H7 (cell line): ENCODE measurements at regions not wholly inside any gene's neighbourhood (a gene's known extent, or its start where the extent isn't known, plus 50 kb on each side); places are given as distances from the start of the nearest gene placed in this dataset.

ENCODE experiments used
- DNase-seq: peaks from one replicate; pipeline ENCODE4 v3.0.0; 2012
- H3K27me3 ChIP-seq: 2 replicates; pipeline ENCODE4 v1.6.0; 2011; ENCODE audit warnings: mild to moderate bottlenecking, low read length; ENCODE audit not compliant: control insufficient read depth, insufficient read depth
- H3K36me3 ChIP-seq: replicated peaks from 2 replicates; pipeline ENCODE4 v1.5.1; 2011; ENCODE audit warnings: low read length; ENCODE audit not compliant: control insufficient read depth, insufficient read depth
- H3K4me3 ChIP-seq: 2 replicates; pipeline ENCODE4 v1.5.1; 2011; ENCODE audit warnings: low read depth, mild to moderate bottlenecking, control low read depth, low read length, moderate library complexity; ENCODE audit not compliant: insufficient read depth

DNA sequence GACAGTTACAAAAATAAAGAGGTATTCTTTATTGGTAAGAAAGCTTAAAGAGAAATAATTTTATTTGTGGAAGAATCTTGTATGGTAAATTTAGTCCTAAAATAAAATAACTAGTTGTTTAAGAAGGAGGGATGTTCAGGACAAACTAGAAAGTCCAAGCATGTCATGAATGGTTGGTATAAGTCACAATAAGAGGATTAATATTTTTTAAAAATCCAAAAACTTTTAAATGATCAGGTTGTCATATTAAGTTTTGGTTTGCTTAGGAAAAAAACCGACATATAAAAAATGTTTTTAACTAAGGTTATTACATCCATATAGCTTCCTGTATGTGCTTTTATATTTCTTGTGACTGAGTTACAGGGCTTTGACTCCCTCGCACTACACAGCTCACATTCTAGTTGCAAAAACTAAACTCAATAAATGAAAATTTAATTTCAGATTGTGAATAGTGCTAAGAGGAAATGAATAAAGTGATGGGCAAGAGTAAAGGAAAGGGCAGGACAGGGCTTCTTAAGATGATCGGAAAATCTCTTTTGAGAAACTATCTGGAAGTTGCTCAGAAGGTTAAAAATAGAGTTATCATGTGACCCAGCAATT, 80.7 kb upstream of the METAP2 start:
- Histone ChIP-seq H3K27me3 (no peaks in the 10 kb centered on the region), H3K36me3 (no peaks in the 10 kb centered on the region), H3K4me3 (no peak overlapping the region)
- no peak for DNase-seq

GRCh38 chr12:95395696-95396095, 78.3 kb upstream of the METAP2 start:
- DNase-seq = no peak
- H3K27me3 ChIP-seq = no peaks in the 10 kb centered on the region
- H3K4me3 ChIP-seq = no peak overlapping the region
- H3K36me3 ChIP-seq = no peaks in the 10 kb centered on the region

DNA sequence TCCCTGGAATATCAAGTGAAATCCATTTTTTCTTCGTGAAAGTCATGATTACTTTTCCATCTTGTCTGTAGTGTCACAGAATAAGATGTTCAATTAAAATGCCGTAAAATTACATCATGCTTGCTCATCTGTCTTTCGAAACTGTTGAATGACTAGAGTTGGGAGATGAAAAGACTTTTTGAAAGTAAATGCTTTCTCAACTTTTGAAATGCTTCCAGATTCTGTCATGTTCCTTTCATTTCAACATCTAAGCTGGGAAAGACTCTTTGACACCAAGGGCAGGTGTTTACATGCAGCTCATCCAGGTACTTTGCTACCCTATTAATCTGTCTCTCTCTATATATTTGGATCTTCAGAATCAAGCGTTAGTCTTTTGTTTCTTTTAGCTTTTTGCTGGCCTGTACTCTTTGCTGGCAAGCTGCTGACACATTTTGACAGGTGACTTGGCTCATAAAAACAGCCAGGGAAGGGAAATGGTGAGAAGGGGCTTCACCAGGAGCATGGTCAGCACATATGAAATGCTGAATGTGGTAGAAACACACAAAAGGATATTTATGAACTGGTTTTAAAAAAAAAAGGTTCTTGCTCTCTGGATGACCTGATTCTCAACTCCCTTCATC, 77.0 kb upstream of the METAP2 start:
- no peak for DNase-seq

DNA sequence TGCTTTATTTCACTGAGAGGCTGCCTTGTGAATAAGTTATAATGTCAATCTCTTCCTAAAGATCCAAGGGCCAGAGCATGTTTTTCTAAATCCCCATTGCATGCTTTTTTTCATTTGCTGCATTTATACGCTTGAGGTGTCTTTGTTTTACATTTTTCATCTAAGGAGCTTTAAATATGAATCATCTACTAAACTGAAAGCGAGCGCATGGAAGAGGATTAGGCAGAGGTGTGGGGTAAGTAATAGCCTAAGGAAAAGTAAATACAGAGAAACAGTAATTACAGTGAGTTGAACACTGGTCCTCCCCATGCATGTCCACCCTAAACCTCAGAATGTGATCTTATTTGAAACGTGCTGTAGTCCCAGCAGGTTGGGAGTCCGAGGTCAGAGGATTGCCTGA, 76.4 kb upstream of the METAP2 start:
- DNase-seq = no peak
- Histone ChIP-seq H3K36me3 (no peaks in the 10 kb centered on the region), H3K27me3 (no peaks in the 10 kb centered on the region), H3K4me3 (no peak overlapping the region)

More for the DNA sequence above, 77.0 kb upstream of the METAP2 start:
- Histone ChIP-seq H3K4me3 (no peak overlapping the region), H3K27me3 (no peaks in the 10 kb centered on the region), H3K36me3 (no peaks in the 10 kb centered on the region)

GRCh38 chr12:95402096-95402495, 71.9 kb upstream of the METAP2 start:
- no peaks in the 10 kb centered on the region for H3K36me3 ChIP-seq
- no peak overlapping the region for H3K4me3 ChIP-seq
- DNase-seq = peak; percentile 60
- no peaks in the 10 kb centered on the region for H3K27me3 ChIP-seq

GRCh38 chr12:95408201-95408600, 65.8 kb upstream of the METAP2 start:
- H3K27me3 ChIP-seq = no peaks in the 10 kb centered on the region
- no peak for DNase-seq
- H3K36me3 ChIP-seq = no peaks in the 10 kb centered on the region
- no peak overlapping the region for H3K4me3 ChIP-seq

GRCh38 chr12:95411057-95411456, 62.9 kb upstream of the METAP2 start:
- Histone ChIP-seq H3K36me3 (no peaks in the 10 kb centered on the region), H3K27me3 (no peaks in the 10 kb centered on the region), H3K4me3 (no peak overlapping the region)
- DNase-seq = no peak

DNA sequence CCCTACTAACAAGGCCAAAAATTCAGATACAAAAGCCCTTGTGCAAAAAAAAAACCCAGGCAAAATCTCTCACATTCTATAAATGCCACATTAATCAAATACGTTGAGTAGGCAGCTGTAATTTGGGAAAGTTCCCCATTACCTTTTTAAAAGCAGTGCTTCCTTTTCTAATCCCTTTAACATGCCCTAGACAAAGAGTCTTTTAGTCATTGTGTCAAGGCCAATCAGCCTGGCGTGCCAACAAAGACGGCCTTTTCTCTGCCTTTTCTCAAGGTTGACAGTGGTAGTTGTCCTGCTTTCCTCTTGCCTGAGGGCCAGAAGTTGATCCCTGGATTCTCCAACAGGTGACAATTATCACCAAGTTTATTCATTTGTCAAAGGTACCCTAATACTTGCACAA, 62.5 kb upstream of the METAP2 start:
- Histone ChIP-seq H3K36me3 (no peaks in the 10 kb centered on the region), H3K27me3 (no peaks in the 10 kb centered on the region), H3K4me3 (no peak overlapping the region)
- no peak for DNase-seq

DNA sequence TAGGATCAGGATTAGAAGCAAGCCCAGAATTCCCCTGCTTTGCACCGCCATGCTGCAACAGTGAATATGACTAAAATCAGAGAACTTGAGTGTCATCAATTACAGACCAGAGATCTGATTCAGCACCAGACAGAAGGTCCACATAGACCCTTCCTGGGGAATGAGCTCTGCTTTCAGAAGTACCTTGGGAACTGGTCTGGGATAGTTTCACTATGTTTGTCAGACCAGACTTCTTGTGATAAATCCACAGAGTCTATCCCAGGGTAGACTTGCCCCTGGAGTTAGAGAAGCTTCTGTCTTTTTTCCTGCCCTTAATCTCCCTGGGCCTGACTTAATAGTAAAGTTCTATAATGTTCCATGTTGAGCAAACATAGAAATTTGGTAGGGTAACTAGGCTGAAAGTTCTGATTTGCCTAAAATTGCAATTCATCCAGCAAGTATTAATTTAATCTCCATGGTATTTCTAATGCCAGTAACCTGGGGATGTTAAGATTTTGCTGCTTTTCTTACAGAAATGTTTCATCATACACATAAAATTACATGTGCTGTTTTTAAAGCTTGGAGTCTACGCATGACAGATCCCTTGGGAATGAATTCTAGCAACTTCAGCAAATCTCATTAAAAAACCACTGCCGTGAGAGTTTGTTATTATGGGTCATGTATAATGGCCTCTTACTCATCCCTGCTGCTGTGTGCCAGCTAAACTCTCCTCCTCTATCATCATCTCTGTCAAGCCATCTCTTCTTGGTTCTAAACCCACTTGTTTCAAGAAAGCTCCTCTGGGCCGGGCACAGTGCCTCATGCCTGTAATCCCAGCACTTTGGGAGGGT, 61.3 kb upstream of the METAP2 start:
- DNase-seq = no peak
- Histone ChIP-seq H3K36me3 (no peaks in the 10 kb centered on the region), H3K4me3 (no peak overlapping the region), H3K27me3 (no peaks in the 10 kb centered on the region)

GRCh38 chr12:95413576-95413975, 60.4 kb upstream of the METAP2 start:
- Histone ChIP-seq H3K36me3 (no peaks in the 10 kb centered on the region), H3K27me3 (no peaks in the 10 kb centered on the region), H3K4me3 (no peak overlapping the region)
- DNase-seq = no peak

- Histone ChIP-seq H3K27me3 (no peaks in the 10 kb centered on the region), H3K4me3 (no peak overlapping the region), H3K36me3 (no peaks in the 10 kb centered on the region)
- DNase-seq = no peak
Measured at GRCh38 chr12:95415451-95415850, 58.5 kb upstream of the METAP2 start.

- DNase-seq = no peak
- Histone ChIP-seq H3K27me3 (no peaks in the 10 kb centered on the region), H3K4me3 (no peak overlapping the region)
Measured at GRCh38 chr12:95416111-95416636, 57.8 kb upstream of the METAP2 start.

GRCh38 chr12:95417372-95417771, 56.6 kb upstream of the METAP2 start:
- no peak for DNase-seq
- Histone ChIP-seq H3K4me3 (no peak overlapping the region), H3K36me3 (no peaks in the 10 kb centered on the region), H3K27me3 (no peaks in the 10 kb centered on the region)

More at GRCh38 chr12:95416111-95416636, 57.8 kb upstream of the METAP2 start:
- no peaks in the 10 kb centered on the region for H3K36me3 ChIP-seq

DNA sequence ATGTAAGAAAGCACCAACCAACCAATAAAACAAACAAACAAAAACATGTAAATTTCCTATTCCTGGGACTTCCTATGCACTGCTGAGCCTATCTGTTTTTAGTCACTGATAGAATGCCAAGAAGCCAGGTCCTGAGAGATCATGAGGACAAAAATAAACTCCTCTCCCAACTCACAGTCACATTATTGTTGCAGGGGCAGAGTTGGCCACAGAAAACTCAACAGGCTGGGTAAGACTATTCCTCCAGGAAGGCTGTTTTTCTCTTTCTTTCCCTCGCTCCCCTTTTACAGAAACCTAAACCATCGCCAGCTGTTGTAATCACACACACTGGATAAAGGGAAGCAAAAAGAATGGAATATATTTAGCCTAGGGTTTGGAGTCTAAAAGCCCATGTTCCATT, 55.8 kb upstream of the METAP2 start:
- Histone ChIP-seq H3K4me3 (no peak overlapping the region), H3K27me3 (no peaks in the 10 kb centered on the region), H3K36me3 (no peaks in the 10 kb centered on the region)
- DNase-seq = no peak
